Non-pigmented ciliary epithelial cell (primary cell): ENCODE measurements at regions not wholly inside any gene's neighbourhood (a gene's known extent, or its start where the extent isn't known, plus 50 kb on each side); places are given as distances from the start of the nearest gene placed in this dataset.

Experiments used
- DNase-seq: peaks from one replicate; pipeline ENCODE4 v3.0.0-alpha.2; 2010; ENCODE audit warnings: low read depth

DNA sequence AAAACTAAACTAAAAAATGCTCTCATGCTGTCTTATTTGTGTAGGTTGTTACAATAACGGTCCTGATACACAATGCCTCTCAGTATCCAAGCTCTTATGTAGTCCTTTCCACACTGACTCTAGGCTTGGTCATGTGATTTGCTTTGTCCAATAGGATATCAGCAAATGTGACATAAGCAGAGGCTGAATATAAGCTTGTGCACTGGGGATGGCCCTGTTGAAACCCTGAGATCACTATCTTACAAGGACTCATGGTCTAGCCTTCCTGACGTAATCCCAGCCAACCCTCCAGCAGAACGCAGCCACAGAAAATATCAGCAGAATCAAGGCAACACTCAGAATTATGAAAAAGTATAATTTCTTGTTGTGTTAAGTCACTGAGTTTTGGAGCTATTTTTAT, 145.1 kb upstream of the CCN2 start:
- no peak for DNase-seq

DNA sequence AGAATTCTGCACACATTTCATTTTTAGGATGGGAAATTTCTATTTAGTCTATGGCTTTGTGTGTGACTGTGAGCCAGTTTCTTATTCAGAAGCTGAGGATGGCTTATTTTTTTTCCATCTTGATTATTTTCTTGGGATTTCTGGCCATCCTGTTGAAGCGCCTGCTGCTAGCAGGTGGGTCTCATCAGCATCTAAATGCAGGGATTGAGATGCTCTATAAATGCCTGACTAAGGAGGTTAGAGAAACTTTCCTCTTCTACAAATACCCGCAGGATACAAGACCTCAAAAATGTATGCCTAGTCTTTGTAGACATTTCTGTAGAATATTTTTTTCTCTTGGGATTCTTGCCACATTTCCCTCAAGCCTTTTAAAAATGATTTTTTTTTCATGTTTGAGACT, 138.0 kb upstream of the CCN2 start:
- no peak for DNase-seq

DNA sequence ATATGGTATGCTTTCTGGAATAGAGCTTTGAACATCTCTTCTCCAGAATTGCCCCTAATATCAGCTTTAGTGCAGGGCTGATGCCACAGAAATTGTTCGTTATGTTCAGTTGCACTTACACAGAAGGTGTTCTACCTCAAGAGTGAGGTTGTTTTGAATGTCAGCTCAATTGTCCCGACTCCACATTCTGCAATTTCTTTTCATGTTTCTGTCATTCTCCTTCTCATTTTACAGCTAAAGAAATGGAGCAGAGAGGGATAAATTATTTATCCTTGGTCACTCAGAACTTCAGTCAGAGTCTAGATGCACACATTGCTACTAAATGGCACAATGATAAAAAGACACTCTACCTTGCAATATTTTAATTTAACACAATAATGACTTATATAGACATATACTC, 137.0 kb upstream of the CCN2 start:
- no peak for DNase-seq

DNA sequence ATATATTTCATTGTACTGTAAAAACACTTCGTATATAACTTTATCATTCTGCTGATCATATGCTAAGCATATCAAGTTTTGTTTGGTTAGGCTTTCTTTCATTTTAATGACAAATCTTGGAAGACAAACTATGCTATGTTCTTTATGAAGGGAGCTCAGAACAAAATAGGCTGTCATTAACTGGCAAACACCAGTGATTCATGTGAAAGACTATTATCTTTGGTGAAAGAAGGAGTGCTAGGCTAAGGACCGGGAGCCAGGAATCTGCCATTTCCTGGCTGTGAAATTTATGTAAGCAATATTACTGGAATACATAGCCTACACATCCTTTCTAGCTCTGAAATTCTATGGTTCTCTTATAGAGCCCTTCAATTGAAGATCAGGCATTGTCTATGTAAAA, 136.2 kb upstream of the CCN2 start:
- DNase-seq: no peak

DNA sequence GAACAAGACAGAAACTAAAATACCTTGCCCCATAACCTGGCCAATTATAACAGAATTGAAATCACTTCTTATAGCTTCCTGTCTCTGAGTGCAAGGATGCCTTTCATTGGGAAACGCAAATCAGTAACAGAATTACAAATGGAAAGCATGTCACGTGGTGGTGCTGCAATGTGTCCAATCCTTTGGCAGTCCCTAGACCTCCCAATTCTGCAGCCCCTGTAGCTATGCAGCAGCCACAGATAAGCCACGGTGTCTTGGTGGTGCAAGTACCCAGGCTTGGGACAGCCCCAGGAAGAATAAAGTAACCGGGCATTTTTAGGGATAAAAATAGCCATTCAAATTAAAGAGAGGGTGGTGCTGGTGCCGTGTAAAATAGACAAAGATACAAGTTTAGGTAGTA, 134.6 kb upstream of the CCN2 start:
- no peak for DNase-seq

DNA sequence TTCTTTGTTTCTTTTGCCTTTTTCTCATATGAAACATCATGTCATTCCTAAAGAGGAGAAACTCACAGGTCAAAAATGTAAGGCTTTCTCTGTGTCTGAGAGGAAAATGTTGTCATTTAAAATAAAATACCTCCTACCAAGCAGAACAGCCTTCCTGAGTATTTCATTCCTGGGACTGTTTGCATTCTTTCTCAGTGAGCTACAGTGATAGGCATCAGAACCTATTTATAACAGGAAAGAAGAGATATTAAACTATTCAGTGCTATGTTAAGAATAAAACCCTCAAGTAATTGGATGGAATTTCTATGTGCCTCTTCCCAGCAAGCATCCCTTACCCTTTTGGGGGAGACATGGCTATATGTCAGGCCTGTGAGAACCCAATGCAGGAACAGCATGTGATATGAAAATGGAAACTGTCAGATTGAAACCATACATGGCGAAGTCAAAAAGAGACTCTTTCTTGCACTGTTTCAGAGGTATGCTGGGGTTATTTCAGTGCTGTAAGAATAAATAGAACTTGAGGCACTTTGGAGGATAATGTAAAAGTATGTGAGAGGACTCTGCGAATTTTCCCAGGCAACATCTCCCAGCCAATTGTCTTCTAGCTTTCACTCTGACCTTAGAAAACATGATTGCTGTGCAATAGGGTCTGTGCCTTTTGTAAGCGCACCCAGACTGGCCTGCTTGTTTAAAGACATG, 133.8 kb upstream of the CCN2 start:
- peak; percentile 98 for DNase-seq

DNA sequence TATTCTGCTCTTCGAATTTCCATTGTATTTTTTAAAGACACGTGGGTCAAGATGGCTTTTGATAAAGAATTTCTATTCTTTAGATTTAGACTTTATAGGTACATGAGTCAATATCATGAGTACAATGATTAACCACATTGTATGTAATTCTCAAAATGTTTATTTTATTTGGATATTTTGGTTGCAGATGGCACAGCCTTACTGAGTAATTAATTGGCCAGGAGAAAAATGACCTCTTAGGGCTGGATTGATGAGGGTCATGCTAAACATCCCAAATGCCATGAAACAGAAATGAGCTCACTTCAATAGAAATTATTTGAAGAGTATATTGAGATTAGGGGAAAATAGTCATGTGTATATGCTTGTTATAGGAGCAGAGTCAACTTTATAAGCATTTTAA, 131.2 kb upstream of the CCN2 start:
- no peak for DNase-seq

DNA sequence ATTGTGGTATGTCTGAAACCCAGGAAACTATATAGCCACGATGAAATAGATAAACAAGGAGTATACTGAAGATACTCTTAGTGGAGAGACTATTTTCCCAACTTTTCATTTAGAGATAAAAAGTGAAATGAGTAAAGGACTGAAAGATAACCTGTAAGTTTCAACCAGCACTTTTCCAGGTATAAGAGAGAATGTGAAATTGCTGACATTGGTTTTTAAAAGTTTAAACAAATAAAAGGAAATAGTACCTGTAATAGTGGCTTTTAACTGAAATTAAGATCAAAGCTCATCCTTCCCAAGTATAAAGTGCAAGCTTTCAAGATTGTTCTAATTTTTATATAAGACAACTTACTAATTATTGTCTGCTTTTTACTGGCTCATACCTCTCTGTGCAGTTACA, 130.2 kb upstream of the CCN2 start:
- DNase-seq: no peak

DNA sequence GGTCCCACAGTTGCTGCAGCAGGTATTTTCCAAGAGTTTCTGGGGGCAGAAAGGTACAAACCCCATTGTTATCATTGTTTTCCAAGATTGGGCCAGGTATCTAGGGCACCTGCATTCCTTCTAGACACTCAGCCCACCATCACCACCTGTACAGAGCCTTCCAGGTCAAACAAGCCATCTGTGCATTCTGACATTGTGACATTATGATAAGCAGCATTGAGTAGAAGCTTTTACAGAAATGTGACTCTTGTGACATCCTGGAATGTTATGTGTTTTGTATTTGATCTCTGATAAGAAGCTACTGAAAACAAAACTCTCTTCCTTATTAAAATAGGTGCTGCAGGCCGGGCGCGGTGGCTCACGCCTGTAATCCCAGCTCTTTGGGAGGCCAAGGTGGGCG, 128.1 kb upstream of the CCN2 start:
- DNase-seq: no peak

DNA sequence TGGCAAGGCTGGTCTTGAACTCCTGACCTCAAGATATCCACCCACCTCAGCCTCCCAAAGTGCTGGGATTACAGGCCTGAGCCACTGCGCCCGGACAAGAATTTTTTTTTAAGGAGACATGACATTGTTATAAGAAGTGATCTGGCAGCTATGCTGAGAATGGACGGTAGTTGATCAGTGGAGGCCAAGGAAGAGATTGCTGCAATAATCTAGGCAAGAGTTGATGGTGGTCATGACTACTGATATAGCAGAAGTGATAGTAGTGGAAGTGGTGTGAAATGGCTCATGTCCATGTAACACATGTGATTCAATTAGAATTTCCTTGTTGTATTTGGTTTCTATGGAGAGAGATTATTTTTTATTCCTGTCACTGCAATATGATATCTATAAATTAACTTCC, 125.3 kb upstream of the CCN2 start:
- no peak for DNase-seq

DNA sequence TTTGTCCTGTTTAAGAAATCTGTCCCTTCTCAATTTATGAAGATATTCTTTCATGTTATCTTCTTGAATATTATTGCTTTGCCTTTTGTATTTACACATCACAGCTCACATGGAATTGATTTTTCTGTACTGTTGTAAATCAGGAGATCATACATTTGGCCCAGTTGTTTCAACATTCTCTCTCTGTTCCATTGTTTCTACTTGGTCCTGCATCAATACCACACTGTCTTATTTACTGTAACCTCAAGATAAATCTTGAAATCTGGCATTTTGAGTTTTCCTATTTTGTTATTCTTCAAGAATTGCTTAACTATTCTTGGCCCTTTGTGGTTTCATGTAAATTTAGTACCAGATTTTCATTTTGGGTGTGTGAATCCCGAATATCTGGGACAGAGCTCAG, 121.7 kb upstream of the CCN2 start:
- DNase-seq: no peak

DNA sequence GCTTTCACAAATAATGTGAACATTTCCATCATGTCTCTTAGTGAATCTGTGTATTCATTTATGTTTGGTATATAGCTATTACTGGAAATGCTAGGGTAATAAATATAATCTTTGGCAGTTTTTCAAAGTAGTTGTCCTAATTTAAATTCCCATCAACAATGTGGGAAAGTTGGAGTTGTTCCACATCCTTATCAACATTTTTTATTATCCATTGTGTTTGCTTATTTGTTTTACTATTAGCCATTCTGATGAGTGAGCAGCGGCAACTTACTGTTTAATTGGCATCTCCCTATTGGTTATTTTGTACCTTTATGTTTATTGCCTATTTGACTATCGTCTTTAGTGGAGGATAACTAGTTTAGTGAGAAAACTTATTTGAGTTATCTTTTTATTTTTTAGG, 121.1 kb upstream of the CCN2 start:
- no peak for DNase-seq

DNA sequence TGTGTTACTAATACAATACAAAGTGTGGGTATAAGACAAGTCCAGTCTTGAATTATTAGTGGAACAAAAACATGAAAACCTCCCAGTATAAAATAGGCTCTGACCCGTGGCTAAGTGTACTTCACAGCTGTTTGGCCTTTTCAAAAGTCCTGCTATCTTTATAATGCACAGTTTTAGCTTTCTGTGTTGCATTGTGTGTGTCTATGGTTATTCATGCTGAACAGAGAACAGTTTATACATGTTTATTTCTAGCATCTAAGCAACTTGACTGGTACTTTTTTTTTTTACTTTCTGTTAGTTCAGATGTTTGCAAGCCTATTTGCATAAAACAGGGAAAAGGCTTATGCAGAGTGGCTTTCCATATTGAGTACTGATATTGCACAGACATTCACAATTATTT, 119.2 kb upstream of the CCN2 start:
- DNase-seq: no peak

DNA sequence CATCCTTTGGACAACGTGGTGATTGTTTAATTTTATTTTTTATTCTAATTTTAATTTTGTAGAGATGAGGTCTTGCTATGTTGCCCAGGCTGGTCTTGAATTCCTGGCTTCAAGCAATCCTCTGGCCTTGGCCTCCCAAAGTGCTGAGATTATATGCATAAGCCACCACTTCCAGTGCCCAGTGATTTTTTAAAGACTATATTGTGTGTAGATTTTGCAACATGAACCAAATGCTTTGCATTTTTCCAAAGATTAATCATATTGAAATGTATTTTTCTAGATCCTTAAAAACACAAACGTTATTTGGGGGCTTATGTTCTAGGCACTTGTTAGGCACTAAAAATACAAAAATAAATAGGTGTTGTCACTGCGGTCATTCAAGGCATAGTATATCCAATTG, 117.6 kb upstream of the CCN2 start:
- no peak for DNase-seq

DNA sequence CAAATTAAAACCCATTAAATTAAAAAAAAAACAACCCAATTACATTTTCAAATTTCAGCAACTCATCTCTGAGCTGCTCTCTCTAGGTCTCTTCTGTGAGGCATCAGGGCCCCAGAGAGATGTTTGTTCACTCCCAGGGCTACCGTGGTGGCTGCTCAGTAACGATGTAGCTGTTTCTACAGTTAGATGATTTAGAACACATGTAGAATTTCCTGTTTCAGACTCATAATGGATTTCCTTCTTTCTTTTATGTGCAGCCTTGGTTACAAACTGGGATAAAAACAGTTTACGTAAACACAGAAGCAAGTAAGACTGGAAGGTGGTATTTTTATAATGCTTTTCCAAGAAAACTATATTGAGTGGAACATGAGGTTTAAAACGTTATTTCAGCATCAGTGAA, 116.1 kb upstream of the CCN2 start:
- no peak for DNase-seq

DNA sequence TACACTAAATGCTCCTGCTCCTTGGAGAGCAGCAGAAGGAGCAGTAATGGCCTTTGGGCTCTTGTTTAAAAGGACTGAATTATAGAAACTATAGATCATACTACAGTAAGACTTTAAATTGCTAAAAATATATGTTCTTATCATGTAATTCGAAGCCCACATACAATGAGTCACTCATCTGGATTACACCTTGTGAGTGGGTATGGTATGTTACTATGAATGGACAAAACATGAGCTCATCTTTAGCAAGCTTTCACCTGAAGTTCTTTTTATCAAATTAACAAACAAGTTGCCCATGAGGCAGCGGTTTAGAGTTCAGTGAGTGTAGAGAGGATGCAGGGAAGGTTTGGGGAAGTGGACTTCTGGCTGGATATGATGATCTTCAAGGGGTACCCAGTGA, 114.4 kb upstream of the CCN2 start:
- DNase-seq: no peak

DNA sequence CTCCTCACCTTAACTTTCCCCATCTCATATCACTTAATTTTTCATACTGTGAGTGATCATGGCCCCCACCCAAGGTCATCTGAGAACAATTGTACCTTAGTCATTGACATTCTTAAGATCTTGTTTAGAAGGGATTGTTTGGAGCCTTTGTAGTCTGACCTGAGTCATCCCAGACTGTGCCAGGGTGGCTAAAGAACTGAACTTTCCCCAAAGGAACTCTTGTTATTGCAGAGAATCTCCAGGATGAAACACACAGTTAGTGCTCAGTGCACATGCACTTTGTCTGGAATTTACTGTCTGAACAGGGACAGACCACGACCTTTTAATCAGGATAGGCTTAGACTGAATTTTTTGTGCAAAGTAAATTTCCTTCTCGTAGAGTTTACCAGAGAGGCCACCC, 112.6 kb upstream of the CCN2 start:
- peak; percentile 79 for DNase-seq

DNA sequence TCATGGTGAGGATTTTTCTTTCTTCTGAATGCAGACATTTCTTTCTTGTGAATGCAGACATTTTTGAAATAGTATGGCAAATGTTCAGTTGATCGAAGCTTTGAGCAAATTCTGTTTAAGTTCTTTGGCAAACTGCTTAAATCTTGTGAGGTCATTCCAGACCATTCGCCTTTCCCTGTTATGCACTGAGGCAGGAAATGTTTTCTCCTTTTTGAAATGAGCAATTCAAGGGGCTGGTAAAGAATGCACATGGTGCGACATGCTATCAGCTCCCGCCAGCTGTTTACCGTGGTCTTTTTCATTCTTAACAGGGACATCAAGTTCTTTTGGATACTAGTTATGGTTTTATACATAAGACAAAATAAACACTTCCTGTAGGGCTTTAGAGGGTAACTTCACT, 112.0 kb upstream of the CCN2 start:
- peak; percentile 78 for DNase-seq

DNA sequence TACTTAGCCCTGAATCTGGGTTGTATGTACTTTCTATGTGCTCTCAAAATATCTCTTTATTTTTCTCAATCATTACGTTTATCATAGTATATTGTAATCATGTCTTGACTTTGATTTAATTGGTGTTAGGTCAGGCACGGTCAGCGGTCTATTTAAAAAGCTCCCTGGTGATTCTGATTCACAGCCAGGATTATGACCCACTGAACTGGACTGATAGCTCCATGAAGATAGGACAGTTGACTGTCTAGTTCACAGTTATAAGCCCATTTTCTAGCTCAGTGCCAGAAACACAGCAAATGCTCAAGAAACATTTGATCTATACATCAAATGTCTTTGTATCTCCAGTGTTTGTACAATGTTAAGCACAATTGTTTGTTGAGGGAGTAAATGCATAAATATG, 111.5 kb upstream of the CCN2 start:
- no peak for DNase-seq

DNA sequence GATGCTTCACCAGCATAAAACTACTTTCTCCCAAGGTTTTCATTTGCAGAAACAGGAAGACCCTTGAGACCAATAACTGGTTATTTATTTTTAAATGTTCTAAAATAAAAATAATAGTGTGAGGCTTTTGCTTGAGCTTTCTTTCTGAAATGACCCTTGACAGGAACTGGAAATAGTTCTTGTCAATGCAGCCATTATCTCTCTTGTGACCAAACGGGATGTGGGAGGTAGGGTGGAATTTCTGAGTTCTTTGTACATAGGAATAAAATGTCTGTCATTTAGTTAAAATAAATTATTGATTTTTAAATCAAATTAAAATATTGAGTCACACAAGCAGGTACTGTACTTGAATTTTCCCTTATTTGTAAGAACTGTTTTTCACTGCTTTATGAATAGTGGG, 110.2 kb upstream of the CCN2 start:
- no peak for DNase-seq

DNA sequence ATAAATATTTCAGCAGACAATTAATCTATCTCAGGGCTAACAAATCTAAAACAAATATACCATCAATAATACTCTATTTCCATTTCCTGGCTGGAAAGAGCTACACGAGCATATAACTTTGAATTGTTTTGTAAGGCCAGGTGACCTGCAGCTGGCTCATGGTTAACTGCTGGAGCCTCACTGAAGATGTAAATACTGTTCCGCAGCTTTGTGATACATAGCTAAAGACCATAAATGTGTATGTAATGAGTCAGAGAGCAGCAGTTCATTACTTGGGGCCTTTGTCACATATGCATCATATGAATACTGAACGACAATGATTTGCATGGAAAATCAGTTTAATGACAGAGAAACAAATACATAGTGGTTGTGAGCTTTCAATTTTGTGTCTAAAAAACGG, 109.4 kb upstream of the CCN2 start:
- DNase-seq: peak; percentile 79

DNA sequence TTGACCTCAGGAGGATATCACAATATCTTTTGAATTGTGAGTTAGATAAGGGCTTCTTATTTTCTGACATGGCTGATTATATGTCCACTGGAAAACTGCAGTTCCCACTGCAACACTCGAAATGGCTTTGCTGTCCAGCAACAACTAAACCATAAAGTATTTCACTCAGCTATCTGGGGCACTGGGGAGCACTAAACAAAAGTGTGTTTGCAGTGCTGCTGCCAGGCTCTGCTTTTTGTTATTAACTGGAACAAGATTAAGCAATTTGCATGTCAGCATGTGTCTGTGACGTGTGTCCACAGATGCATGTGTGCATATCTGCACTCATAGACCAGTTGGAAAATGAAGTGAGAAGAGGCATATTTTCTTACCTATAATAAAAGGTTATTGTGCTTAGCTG, 107.8 kb upstream of the CCN2 start:
- DNase-seq: no peak

DNA sequence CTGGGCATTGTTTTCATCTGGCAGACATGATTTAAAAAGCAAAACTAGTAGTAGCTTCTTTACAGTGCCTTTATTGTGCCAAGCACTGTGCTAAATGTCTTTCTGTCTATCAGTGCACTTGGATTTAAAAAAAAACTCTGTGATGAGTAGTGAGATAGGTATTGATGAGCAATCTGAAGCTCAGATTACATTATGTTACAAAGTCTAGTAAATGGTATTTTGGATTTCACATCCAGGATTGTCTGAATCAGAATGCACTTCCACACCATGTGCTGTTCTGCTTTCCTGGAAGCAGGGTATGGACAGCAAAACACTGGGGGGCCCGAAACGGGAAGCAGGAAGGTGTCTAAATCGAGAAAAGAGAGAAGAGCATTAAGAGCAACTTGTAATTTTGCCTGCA, 103.4 kb upstream of the CCN2 start:
- no peak for DNase-seq

DNA sequence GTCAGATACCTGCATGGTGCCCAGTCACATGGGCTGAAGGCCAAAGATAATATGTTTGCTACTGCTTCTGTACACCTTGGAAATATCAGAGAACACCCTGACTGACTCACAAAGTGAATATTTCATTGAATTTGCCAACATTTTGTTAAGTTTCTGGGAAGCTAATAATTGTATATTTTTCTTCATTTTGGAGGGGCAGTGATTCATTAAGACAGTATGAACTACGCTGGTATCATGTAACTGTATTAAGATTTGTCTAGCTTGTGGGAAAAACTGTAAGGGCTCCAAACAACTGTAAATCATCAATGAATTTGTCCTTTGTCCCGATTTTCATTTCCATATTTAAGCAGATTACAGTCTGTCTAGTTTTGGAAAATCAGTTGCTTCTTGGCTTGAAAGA, 102.3 kb upstream of the CCN2 start:
- peak; percentile 45 for DNase-seq

DNA sequence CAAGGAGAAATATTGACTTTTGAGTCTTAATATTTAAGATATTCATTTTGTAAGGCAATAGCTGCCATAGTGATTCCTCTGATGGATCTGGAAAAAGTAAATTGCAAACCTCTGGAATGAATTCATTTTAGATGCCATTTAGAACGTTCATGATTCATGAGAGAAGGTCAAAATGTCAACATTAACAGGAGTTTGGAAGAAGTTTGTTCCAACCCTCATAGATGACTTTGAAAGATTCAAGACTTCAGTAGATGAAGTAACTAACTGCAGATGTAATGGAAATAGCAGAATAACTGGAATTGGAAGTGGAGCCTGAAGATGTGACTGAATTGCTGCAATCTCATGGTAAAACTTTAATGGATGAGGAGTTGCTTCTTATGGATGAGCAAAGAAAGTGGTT, 100.9 kb upstream of the CCN2 start:
- no peak for DNase-seq
